Eye (tissue), 1 donor: ENCODE measurements at regions not wholly inside any gene's neighbourhood (a gene's known extent, or its start where the extent isn't known, plus 50 kb on each side); places are given as distances from the start of the nearest gene placed in this dataset.

Experiments used
- DNase-seq: peaks from one replicate; pipeline ENCODE4 v3.0.0-alpha.2; 2015

- no peak for DNase-seq
Measured at GRCh38 chr2:17303054-17303453, 215.2 kb downstream of the RAD51AP2 start.

DNA sequence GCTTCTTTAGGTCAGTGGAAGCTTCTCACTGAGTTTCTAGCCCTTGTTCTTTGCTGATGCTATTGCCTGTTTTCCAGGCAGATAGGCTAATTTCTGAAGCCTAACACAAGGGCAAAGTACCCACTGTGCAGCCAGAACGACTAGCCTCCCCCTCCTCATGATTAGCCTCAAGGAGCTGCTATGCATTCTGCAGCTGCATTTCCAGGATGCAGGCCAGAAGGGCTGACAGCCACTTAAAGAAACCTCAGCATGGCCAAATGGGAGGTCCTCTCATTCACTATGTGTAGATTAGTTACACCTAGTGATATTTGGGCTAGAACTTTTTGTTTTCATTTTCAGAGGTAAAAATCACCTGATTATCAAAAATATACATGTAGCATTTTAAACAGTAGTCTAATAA, 216.0 kb downstream of the RAD51AP2 start:
- DNase-seq: no peak

- no peak for DNase-seq
Measured at GRCh38 chr2:17301437-17301836, 216.8 kb downstream of the RAD51AP2 start.

DNA sequence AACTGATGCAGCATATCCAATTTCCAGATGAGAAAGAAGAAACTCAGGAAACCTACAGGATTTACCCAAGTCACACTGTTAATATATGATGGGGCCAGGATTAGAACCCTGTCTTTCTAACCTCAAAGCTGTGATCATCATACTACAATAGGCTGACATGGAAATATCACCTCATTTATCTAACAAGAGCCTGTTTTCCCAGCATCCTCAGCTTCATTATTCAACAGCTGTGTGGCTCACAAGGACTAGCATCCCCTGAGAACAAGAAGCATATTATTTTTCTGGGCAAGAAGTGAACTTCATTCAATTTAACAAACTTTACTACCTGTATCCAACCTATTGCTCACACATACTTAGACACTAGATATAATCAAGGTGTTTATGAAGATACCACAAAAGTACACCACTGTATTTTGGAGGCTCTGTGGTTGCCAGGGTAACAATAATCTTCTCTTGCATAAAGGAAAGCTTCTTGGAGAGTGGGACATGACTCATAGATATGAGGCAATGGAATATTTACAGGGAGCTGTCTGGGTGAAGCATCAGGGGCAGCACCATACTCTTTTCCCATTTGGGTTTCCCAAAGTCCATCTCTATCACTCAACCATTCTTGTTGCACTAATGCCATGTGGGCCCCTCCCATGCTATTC, 218.2 kb downstream of the RAD51AP2 start:
- DNase-seq: no peak

DNA sequence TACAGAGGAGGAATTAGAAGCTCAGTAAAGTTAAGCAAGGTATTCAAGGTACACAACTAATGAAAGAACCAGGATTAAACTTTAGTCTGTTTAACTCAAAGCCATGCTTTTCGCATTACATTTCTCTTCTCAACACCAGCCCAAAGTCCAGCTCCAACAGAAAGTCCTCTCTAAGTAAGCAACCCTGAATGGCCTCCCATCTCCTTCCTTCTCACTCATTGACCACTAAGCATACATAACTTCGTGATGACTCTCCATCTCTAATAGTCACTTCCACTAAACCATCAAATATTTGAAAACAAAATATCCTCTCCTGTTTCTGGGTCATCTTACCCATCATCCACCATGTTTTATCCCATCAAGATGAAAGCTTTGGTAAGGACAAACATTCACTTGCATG, 219.8 kb downstream of the RAD51AP2 start:
- DNase-seq: no peak

DNA sequence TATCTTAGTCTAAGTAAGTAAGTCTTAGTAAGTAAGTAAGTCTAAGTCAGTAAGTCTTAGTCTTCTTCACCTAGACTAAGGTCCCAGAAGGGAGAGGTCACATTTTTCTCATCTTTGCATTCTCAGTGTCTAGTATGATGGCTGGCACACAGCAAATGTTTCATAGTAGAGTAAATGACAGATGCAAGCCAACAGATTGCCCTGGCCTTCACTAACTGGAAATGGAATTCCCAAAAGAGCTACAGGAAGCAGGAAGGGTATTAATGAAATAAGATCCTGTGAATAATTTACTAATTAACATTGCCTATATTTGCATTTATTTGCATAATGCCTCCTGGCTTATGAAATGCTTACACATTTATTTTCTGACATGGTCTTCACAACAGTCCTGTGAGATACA, 221.6 kb downstream of the RAD51AP2 start:
- DNase-seq: no peak

DNA sequence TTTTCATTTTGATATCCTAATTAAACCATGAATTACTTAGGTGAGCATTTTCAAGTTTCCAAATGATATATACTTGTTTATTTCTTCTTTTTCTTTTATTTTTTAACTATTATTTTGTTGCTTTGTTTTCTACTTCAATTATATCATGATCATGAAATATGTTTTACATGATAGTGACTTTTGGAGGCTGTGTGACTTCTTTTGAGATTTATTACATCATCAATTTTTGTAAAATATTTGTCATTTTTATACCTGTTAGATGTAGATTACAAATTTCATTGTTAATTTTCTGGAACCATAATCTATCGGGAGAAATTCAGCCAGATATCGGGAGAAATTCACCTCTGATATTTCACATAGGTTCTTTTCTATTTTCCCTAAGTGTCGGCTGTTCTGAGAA, 228.6 kb downstream of the RAD51AP2 start:
- DNase-seq: no peak

DNA sequence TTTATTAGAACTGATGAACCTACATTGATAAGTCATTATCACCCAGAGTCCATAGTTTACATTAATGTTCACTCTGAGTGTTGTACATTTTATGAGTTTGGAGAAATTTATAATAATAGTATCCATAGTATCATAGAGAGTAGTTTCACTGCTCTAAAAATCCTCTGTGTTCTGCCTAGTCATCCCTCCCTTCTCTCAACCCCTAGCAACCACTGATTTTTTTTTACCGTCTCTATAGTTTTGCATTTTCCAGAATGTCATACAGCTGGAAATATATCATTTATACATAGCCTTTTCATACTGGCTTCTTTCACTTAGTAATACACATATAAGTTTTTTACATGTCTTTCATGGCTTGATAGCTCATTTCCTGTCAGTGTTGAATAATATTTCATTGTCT, 231.1 kb downstream of the RAD51AP2 start:
- DNase-seq: no peak

DNA sequence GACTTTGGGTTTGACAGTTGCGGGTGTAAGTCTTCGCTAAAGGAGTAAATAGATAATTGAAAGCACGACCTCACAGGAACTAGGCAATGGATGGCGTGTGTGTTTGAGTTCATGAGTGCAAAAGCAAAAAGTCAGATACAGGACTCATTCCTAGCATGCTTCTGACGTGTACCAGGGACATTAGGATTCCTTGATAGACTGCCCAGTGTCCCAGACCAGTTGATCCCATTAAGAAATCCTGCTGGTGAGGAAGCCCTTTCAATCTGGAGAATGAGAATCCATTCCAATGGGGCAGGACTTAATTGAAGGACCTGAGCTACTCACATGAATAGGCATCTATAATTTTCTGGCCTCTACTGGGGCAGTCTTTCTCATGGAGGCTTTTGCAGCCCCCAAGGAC, 235.4 kb downstream of the RAD51AP2 start:
- DNase-seq: no peak

GRCh38 chr2:17282245-17282644, 236.0 kb downstream of the RAD51AP2 start:
- DNase-seq: no peak

GRCh38 chr2:17276220-17276619, 242.0 kb downstream of the RAD51AP2 start:
- DNase-seq: no peak

DNA sequence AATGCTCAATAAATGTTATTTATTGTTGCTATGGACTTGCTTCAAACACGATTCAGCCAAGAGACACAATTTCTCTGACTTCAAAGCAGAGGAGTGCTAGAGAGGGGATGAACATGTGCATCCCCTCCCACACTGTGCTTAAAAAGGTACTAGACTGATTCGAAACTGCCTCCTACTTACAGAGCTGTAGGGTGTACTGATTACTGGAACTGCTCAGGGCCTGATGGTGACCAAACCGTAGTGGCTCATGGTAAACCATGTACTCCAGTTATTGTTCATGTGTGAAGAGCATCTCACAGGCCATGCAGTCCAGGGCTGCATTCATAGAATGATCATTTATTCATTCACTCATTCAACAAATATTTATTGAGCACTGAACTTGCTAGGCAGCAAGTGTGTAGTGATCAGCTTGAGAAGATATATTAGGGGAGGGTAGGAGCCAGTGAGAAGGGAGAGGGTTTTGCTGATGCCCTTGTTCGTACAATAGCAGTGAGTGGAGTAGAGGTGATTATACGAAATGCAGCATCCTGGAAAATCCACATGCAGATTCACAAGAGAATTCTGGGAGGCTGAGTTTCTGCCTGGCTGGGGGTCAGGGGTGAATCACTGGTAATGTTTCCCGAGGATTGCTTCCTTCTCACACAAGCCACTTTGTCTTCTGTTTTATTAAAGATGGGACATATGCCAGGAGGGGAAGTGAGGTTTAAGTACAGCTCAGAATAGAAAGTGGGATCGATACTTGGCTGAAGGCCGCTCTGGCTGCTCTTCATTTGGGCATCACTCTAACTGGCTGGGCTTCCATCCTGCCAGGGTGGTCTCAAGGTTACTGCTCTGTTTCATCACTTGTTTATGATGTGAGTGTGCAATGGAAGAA, 245.4 kb downstream of the RAD51AP2 start:
- DNase-seq: no peak

GRCh38 chr2:17272170-17272569, 246.1 kb downstream of the RAD51AP2 start:
- DNase-seq: no peak

DNA sequence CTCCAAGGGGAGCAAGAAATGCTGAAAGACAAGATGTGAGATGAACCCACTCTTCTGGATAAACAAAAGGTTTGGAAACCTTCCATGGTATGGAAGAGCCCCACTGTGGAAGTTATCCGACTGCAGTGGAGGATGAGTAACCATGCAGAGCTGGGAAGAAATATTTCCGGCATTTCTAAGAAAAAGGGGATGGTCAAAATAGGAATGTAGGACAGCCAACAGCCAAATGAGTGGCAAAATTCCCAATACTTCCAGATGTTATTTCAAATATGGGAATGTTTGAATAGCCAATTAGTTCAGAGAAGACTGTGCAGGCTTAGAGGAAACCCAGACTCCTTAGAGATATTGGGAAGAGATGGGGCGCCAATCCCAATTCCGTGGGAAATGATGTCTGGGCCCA, 246.8 kb downstream of the RAD51AP2 start:
- DNase-seq: no peak

DNA sequence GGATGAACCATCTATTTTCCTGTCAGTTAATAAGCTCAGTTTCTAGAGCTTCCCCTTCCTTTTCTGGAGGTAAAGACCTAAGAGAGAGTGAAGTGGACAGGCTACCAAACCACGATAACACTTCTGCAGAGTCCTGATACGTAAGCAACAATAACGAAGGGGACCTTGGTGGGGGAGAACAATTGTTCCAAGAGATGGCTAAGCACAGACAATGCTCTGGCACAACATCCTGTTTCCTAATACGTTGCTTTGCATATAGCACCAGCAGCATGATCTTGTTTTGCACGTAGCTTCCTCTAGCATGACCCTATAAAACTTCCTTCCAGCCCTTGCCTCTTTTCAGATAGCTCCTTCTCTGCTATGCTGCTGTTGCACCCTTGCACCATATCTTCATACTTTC, 247.3 kb downstream of the RAD51AP2 start:
- DNase-seq: no peak

- peak; percentile 77 for DNase-seq
Measured at GRCh38 chr2:17263570-17263968, 254.7 kb downstream of the RAD51AP2 start.

GRCh38 chr2:17262854-17263569, 255.2 kb downstream of the RAD51AP2 start:
- DNase-seq: no peak

GRCh38 chr2:17259613-17260012, 258.6 kb downstream of the RAD51AP2 start:
- DNase-seq: no peak

GRCh38 chr2:17258861-17259260, 259.4 kb downstream of the RAD51AP2 start:
- no peak for DNase-seq

DNA sequence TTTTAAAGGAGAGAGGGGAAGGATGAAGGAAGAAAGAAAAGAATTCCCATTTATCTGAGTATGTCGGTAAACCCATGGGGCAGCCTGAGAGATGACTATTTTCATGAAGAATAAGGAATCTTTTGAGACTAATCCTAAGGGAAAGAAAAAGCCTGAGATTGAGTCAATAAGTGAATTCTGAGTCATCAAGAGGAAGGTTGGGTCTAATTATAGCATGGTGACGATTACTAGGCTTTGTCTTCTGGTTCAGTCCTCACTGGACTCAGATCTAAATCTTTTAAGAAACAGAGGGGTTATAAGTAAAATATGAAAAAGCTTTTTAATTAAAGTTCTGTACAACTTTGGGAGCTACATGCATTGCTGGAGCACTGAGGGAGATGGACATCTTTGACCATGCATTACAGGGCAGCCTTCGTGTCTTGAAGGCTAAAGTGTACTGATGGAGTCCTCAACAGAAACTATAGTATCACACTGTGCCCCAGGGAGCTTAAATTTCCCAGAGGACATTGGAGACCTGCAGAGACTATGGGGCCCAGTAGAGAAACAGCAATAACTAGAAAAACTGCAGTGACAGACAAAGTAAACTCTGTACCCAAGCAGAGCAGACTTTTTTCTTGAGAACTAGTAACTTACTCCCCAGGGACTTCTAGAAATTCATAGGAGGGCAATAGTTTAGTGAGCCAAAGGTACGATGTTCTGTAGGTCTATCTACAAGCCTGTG, 260.9 kb downstream of the RAD51AP2 start:
- DNase-seq: no peak

DNA sequence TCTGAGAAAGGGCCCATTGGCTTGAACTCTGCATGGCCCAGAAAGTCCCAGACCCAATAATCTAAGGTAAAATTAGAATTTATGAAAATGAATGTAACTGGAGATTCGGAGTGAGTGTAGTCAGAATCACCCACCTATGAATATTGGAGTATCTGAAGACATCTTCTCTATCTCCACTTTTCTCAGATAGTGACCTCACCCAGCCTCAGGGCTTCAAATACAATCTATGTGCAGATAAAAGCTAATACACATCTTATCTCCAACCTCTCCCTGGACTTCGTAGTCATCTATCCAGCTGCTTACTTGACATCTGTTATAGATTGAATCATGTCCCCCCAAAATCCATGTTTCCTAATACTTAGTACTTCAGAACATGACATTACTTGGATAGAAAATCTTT, 263.2 kb downstream of the RAD51AP2 start:
- DNase-seq: no peak

DNA sequence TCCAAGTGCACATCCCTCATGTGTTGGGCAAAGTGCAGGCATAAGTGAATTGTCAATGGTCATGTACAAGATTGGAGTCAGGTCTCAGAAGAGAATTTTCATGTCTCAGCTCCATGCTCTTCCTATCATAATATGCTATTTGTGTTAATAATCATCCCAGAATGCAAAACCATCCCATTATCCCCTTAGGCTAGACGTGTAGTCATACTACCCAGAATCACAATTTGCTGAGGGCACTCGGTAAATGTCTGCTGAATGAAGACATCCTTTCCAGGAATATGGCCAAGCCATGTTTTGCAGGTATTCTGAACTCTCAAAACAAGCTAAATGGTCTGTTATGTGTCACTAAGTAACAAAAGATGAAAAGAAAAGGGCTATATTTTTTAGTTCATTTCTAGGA, 263.8 kb downstream of the RAD51AP2 start:
- no peak for DNase-seq

DNA sequence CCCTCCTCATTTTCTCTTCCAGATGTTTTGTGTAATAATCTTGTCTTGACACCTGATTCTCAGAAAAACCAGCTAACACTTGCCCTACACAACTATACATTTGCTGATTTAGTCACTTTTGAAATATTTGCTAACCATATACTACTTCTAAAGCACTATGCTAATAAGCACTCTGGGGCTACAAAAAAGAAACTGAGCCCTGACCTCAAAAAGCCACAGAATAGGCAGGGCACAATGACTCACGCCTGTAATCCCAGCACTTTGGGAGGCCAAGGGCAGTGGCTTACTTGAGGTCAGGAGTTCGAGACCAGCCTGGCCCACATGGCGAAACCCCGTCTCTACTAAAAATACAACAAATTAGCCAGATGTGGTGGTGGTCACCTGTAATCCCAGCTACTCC, 266.0 kb downstream of the RAD51AP2 start:
- DNase-seq: no peak
